Kidney epithelial cell (primary cell): ENCODE measurements at regions not wholly inside any gene's neighbourhood (a gene's known extent, or its start where the extent isn't known, plus 50 kb on each side); places are given as distances from the start of the nearest gene placed in this dataset.

ENCODE experiments used
- DNase-seq: peaks from one replicate; pipeline ENCODE4 v3.0.0-alpha.2; 2010; ENCODE audit warnings: low read depth
- H3K27me3 ChIP-seq: 2 replicates; pipeline ENCODE4 v1.6.0; 2011; ENCODE audit warnings: low read length; ENCODE audit not compliant: control insufficient read depth, insufficient read depth
- H3K36me3 ChIP-seq: 2 replicates; pipeline ENCODE4 v1.5.1; 2011; ENCODE audit warnings: low read length; ENCODE audit not compliant: control insufficient read depth, insufficient read depth
- H3K4me3 ChIP-seq: 2 replicates; pipeline ENCODE4 v1.5.1; 2011; ENCODE audit warnings: low read depth, mild to moderate bottlenecking, control low read depth, low read length
- CTCF ChIP-seq: IDR thresholded peaks from 2 replicates; pipeline ENCODE4 v1.5.1; 2011; ENCODE audit warnings: mild to moderate bottlenecking, moderate library complexity, low read length, control low read depth, inconsistent platforms; ENCODE audit not compliant: insufficient read depth, poor library complexity, severe bottlenecking

DNA sequence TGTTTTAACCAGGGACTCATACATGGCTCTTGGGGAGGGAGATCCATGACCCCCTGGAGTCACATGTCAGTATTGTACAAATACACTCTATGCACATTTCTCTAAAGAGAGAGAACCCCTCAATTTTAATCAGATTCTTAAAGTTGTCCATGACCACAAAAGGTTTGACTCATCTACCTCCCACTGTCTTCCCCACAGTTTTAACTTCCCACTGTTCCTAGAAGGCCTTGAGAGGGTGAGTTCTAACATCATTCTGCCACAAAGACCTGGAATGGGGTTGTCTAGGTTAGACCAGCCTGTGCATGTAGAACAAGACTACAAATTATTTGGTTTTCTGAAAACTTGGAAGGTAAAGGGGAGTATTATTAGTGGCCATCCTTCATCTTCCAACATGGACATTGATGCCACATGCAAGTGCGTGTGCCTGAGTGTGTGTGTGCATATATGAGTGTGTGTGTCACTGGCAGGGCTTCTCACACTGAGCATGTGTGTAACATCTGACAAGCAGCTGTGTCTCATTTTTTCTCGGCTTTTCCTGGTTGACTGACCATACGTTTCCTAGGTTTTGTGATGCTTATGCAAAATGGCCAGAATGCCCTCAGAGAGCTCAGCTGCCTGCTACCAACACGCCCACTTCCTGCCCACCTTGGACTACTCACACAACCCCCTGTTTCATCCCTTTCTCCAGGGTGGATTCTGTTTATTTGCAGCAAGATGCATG lies 94.6 kb upstream of the LGALSL start:
- TF ChIP-seq CTCF = no peak
- no peak for DNase-seq
- Histone ChIP-seq H3K36me3 (no peaks in the 10 kb centered on the region), H3K27me3 (no peaks in the 10 kb centered on the region), H3K4me3 (no peak overlapping the region)

GRCh38 chr2:64359892-64360657 lies 93.9 kb upstream of the LGALSL start:
- DNase-seq = peak; percentile 90
- no peak overlapping the region for H3K4me3 ChIP-seq
- peak; percentile 25 for TF ChIP-seq CTCF
- H3K36me3 ChIP-seq = no peaks in the 10 kb centered on the region
- H3K27me3 ChIP-seq = no peaks in the 10 kb centered on the region

DNA sequence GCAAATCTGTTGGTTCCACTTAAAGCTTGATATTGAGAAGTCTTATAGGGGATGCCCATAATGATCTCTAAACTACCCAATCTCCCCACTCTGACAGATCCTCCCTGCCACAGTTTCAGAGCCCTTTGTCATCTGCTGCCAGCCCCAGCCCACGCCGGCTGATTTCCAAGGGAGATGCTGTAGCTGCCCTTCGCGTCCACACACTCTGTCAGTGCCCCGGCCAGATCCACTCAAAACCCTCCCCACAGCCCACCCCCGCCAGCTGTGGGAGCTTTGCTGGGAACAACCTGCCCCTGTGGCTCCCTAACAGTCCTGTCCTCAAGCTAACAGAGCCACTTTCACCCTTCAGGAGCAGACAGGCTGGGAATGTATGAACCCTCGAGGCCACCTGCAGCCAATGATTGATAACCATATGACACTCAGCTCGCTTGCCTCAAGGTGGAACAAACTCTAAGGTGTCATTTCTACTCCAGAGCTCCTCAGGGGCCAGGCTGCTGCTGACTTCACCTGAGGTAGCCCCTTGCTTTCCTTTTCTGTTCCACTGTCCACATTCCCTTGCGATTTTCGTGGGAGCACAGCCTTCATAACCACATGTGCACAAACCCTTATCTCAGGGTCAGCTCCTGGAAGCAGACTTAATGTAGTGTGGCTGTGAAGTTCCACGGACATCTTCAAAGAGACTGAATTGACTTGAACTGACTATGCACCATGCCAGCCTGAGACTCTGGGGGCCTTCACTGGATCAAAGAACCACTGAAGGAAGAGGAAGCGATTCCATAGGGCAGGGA lies 92.6 kb upstream of the LGALSL start:
- Histone ChIP-seq H3K4me3 (no peak overlapping the region), H3K27me3 (no peaks in the 10 kb centered on the region), H3K36me3 (no peaks in the 10 kb centered on the region)
- TF ChIP-seq CTCF = no peak
- DNase-seq = no peak

DNA sequence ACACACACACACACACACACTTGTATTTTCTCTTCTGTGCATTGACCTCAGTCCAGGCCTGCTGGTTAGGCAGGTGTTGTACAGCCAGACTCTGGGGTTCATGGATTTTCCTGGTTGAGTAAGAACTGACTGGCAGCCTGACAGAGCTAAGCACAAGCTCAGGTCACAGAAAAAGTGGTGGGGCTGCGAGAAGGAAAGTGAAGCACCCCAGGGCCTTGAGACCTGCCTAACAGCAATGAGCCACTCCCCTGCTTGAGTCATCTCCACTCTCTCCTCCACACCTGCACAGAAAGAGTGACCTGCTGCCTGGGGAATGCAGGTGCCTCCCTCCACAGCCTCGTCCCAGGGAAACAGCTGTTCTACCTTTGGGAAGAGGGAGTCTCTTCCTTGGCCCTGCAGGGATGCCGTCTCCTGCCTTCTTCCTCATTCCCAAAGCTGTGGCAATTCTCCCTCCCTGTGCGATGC lies 91.4 kb upstream of the LGALSL start:
- no peak for TF ChIP-seq CTCF
- Histone ChIP-seq H3K36me3 (no peaks in the 10 kb centered on the region), H3K4me3 (no peak overlapping the region), H3K27me3 (no peaks in the 10 kb centered on the region)
- DNase-seq = no peak

DNA sequence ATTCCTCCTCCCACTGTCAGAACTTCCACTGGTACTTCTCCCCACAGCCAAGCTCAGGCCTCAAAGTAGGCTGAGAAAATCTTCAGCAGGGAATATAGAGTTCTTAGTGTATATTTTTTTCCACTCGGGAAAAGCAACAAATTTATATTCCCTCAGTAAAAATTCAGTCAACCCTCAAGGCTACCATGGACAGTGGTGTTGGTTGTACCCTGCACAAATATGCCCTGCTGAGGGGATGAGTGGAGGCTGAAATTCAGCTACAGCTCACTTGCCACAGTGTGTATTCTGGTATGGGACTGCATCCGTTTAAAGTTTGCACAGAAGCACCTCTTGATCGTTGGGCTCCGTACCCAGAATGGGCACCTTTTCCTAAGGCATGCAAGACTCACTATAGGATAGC lies 90.8 kb upstream of the LGALSL start:
- no peaks in the 10 kb centered on the region for H3K27me3 ChIP-seq
- DNase-seq = no peak
- no peak overlapping the region for H3K4me3 ChIP-seq
- H3K36me3 ChIP-seq = no peaks in the 10 kb centered on the region
- no peak for TF ChIP-seq CTCF
